Osteoblast (primary cell): ENCODE measurements at regions not wholly inside any gene's neighbourhood (a gene's known extent, or its start where the extent isn't known, plus 50 kb on each side); places are given as distances from the start of the nearest gene placed in this dataset.

Experiments
- DNase-seq: peaks from one replicate; pipeline ENCODE4 v3.0.0; 2011; ENCODE audit warnings: low spot score, mixed read lengths; ENCODE audit not compliant: insufficient read length; ENCODE audit errors: missing footprints
- H2AFZ ChIP-seq: 2 replicates; pipeline ENCODE4 v1.6.0; 2011; ENCODE audit warnings: mild to moderate bottlenecking, low read length
- H3K27ac ChIP-seq: 2 replicates; pipeline ENCODE4 v1.5.1; 2011; ENCODE audit warnings: mild to moderate bottlenecking, low read depth, low read length, moderate library complexity
- H3K27me3 ChIP-seq: 2 replicates; pipeline ENCODE4 v1.6.0; 2012; ENCODE audit warnings: mild to moderate bottlenecking, control low read depth, inconsistent platforms, low read length, moderate library complexity; ENCODE audit not compliant: insufficient read depth
- H3K36me3 ChIP-seq: 2 replicates; pipeline ENCODE4 v1.5.1; 2011; ENCODE audit warnings: mild to moderate bottlenecking, low read length, control low read depth, moderate library complexity; ENCODE audit not compliant: insufficient read depth
- H3K4me1 ChIP-seq: 2 replicates; pipeline ENCODE4 v1.5.1; 2011; ENCODE audit warnings: mild to moderate bottlenecking, low read length, control low read depth, moderate library complexity; ENCODE audit not compliant: insufficient read depth
- H3K4me2 ChIP-seq: 2 replicates; pipeline ENCODE4 v1.6.0; 2011; ENCODE audit warnings: mild to moderate bottlenecking, low read length; ENCODE audit not compliant: insufficient read depth
- H3K4me3 ChIP-seq: fragments of 200-600 bp; sonication (generic); 3 replicates; pipeline ENCODE4 v1.5.1; 2012; ENCODE audit warnings: mild to moderate bottlenecking, low read length, inconsistent platforms; ENCODE audit not compliant: insufficient read depth
- H3K79me2 ChIP-seq: 2 replicates; pipeline ENCODE4 v1.6.0; 2012; ENCODE audit warnings: mild to moderate bottlenecking, low read length, control low read depth, inconsistent platforms; ENCODE audit not compliant: insufficient read depth
- H3K9me3 ChIP-seq: 2 replicates; pipeline ENCODE4 v1.5.1; 2011; ENCODE audit warnings: low read depth, low read length, control low read depth
- H4K20me1 ChIP-seq: 2 replicates; pipeline ENCODE4 v1.6.0; 2012; ENCODE audit warnings: mild to moderate bottlenecking, low read length, control low read depth; ENCODE audit not compliant: insufficient read depth
- CTCF ChIP-seq: IDR thresholded peaks from 2 replicates; pipeline ENCODE4 v1.5.1; 2011; ENCODE audit warnings: mild to moderate bottlenecking, low read depth, low read length, moderate library complexity; ENCODE audit errors: extremely low read depth

- Histone ChIP-seq H3K4me1 (peaks cover 9% of the 10 kb centered on the region), H3K9me3 (no peaks in the 10 kb centered on the region), H3K36me3 (no peaks in the 10 kb centered on the region), H2AFZ (no peak overlapping the region), H3K79me2 (no peaks in the 10 kb centered on the region), H3K4me3 (no peak overlapping the region), H3K27ac (no peak overlapping the region), H3K4me2 (no peak overlapping the region), H3K27me3 (no peaks in the 10 kb centered on the region), H4K20me1 (no peaks in the 10 kb centered on the region)
- no peak for DNase-seq
- TF ChIP-seq CTCF, result no peak
These were observed 92.7 kb upstream of the COL3A1 start for GRCh38 chr2:188881434-188881833.

GRCh38 chr2:188884046-188884445 is 90.1 kb upstream of the COL3A1 start:
- Histone ChIP-seq H3K27me3 (no peaks in the 10 kb centered on the region), H3K4me2 (peak overlapping the region; percentile 46), H3K4me3 (no peak overlapping the region), H3K79me2 (no peaks in the 10 kb centered on the region), H4K20me1 (no peaks in the 10 kb centered on the region), H2AFZ (peak overlapping the region; percentile 86), H3K27ac (peak overlapping the region; percentile 34), H3K9me3 (peaks cover 2% of the 10 kb centered on the region), H3K4me1 (peaks cover 9% of the 10 kb centered on the region), H3K36me3 (no peaks in the 10 kb centered on the region)
- TF ChIP-seq CTCF, result no peak
- DNase-seq, result no peak

DNA sequence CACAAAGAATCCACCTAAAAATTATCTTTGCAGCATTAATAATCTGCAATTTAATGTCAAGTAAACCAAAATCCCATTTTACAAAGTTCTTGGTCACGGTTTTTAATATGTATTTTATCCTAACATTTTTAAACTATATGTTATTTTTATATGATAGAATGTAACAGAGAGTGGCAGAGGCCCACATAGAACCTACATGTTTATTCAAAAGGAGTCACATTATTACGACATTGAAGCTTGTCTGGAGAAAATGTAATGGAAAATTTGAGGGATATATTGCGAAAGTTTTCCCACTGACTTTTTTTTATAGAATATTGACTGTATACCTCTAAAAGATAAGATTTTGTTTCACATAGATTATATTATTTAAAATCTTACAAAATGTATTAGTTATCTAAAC is 89.7 kb upstream of the COL3A1 start:
- H3K27ac ChIP-seq, result peak overlapping the region; percentile 34
- peaks cover 9% of the 10 kb centered on the region for H3K4me1 ChIP-seq
- peak overlapping the region; percentile 86 for H2AFZ ChIP-seq
- peaks cover 2% of the 10 kb centered on the region for H3K9me3 ChIP-seq
- H3K4me3 ChIP-seq, result no peak overlapping the region
- no peaks in the 10 kb centered on the region for H3K27me3 ChIP-seq
- no peak overlapping the region for H3K4me2 ChIP-seq
- no peaks in the 10 kb centered on the region for H4K20me1 ChIP-seq
- TF ChIP-seq CTCF, result no peak
- no peaks in the 10 kb centered on the region for H3K36me3 ChIP-seq
- H3K79me2 ChIP-seq, result no peaks in the 10 kb centered on the region
- no peak for DNase-seq

DNA sequence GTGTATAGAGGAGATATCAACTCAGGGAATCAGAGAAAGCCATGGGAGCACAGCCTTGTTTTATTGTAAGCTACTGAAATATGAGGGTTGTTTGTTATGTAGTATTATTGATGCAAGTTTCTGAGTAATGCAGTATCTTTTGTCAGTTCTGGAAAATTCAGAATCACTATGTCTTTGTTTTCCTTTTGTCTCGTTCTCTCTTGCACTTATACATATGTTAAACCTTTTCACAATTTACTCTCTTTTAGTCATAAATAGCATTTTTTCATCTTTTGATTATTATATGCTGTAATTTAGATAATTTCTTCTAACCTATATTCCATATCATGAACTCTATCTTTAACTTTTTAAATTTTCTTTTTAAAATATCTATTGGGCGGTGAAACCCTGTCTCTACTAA is 85.0 kb upstream of the COL3A1 start:
- H3K4me3 ChIP-seq, result no peak overlapping the region
- peaks cover 4% of the 10 kb centered on the region for H3K4me1 ChIP-seq
- H3K9me3 ChIP-seq, result peaks cover 2% of the 10 kb centered on the region
- no peaks in the 10 kb centered on the region for H3K79me2 ChIP-seq
- no peak overlapping the region for H3K27ac ChIP-seq
- H3K27me3 ChIP-seq, result no peaks in the 10 kb centered on the region
- TF ChIP-seq CTCF, result no peak
- DNase-seq, result no peak
- H2AFZ ChIP-seq, result no peak overlapping the region
- no peaks in the 10 kb centered on the region for H3K36me3 ChIP-seq
- H4K20me1 ChIP-seq, result no peaks in the 10 kb centered on the region
- no peak overlapping the region for H3K4me2 ChIP-seq
